ENCODE measurements at regions not wholly inside any gene's neighbourhood (a gene's known extent, or its start where the extent isn't known, plus 50 kb on each side); places are given as distances from the start of the nearest gene placed in this dataset.

GRCh38 chr2:242024751-242025355 is 155.3 kb downstream of the RTP5 start:
- no peak overlapping the region for H2BK20ac ChIP-seq (ENCODE audit: low read length)
- CTCF ChIA-PET (ENCODE audit: partially characterized antibody): interaction anchor here (0.7 to 1.1 kb wide), 2 partner anchors 69 to 74 kb away, joined by 4 to 5 read pairs; no protein-coding TSS in a partner anchor
- no peak overlapping the region for H3K56ac ChIP-seq (replicated peaks; ENCODE audit: insufficient read length, low read depth, low read length)
- TF ChIP-seq KDM1A (IDR thresholded peaks at IDR 0.05; ENCODE audit: borderline replicate concordance, low read length): no peak
- TF ChIP-seq TAF7 (optimal IDR thresholded peaks at IDR 0.05; ENCODE audit: borderline replicate concordance, low read depth, low read length): no peak
- TF ChIP-seq ZNF274 (IDR thresholded peaks at IDR 0.05; ENCODE audit: borderline replicate concordance, extremely low read depth, low read length): no peak
- TF ChIP-seq EZH2 (IDR thresholded peaks at IDR 0.05; ENCODE audit: low read depth, low read length, severe bottlenecking): no peak
- no peak for TF ChIP-seq JUND (IDR thresholded peaks at IDR 0.05; ENCODE audit: low read length)
- TF ChIP-seq PHF8 (conservative IDR thresholded peaks at IDR 0.05; ENCODE audit: low read depth, low read length): no peak
- TF ChIP-seq TAF1 (IDR thresholded peaks at IDR 0.05; ENCODE audit: low read depth, low read length): no peak
- TF ChIP-seq BRCA1 (IDR thresholded peaks at IDR 0.05; ENCODE audit: low read depth, low read length): no peak
- no peak for TF ChIP-seq SIRT6 (IDR thresholded peaks at IDR 0.05; ENCODE audit: low read length)
- no peak for TF ChIP-seq ASH2L (IDR thresholded peaks at IDR 0.05; ENCODE audit: low read length)
- TF ChIP-seq, protein P1, sequence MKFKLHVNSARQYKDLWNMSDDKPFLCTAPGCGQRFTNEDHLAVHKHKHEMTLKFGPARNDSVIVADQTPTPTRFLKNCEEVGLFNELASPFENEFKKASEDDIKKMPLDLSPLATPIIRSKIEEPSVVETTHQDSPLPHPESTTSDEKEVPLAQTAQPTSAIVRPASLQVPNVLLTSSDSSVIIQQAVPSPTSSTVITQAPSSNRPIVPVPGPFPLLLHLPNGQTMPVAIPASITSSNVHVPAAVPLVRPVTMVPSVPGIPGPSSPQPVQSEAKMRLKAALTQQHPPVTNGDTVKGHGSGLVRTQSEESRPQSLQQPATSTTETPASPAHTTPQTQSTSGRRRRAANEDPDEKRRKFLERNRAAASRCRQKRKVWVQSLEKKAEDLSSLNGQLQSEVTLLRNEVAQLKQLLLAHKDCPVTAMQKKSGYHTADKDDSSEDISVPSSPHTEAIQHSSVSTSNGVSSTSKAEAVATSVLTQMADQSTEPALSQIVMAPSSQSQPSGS (IDR thresholded peaks at IDR 0.05; ENCODE audit: low read length): no peak
- no peak for TF ChIP-seq CHD1 (IDR thresholded peaks at IDR 0.05; ENCODE audit: low read depth, low read length)
- TF ChIP-seq SP4 (IDR thresholded peaks at IDR 0.05; ENCODE audit: low read length): no peak
- no peak for TF ChIP-seq TBP (IDR thresholded peaks at IDR 0.05; ENCODE audit: low read depth, low read length)

More at GRCh38 chr2:242024751-242025355, 155.3 kb downstream of the RTP5 start:
- Histone ChIP-seq H3K9me3 (ENCODE audit: insufficient read depth in 2 of 2, low read depth in 1 of 2, low read length in 1 of 2) (peaks cover 6 to 26% of the 10 kb centered on the region in 2 experiments; a peak in 3 of 4 replicates), H3K27me3 (replicated peaks in 1 of 4; ENCODE audit: control insufficient read depth in 3 of 4, extremely low read depth in 1 of 4, insufficient read depth in 3 of 4, low read length in 3 of 4) (no peaks in the 10 kb centered on the region), H4K5ac (ENCODE audit: insufficient read length, low read depth, low read length) (no peak overlapping the region), H3K4me1 (replicated peaks in 1 of 4; ENCODE audit: control insufficient read depth in 3 of 4, insufficient read depth in 4 of 4, low read length in 3 of 4) (no peaks in the 10 kb centered on the region), H3K4me2 (ENCODE audit: insufficient read depth in 1 of 2, low read depth in 2 of 2, low read length in 2 of 2) (no peak overlapping the region), H3K18ac (ENCODE audit: extremely low read depth, low read length) (no peak overlapping the region), H2AK5ac (ENCODE audit: low read depth, low read length) (no peak overlapping the region), H2BK120ac (replicated peaks; ENCODE audit: low read depth, low read length) (no peak overlapping the region), H3K79me1 (ENCODE audit: low read depth, low read length) (no peaks in the 10 kb centered on the region), H3K23ac (ENCODE audit: insufficient read length) (no peak overlapping the region), H2BK12ac (ENCODE audit: low read depth, low read length) (no peak overlapping the region), H3K14ac (ENCODE audit: insufficient read length) (no peak overlapping the region), H2AFZ (ENCODE audit: low read length) (no peak overlapping the region), H3K79me2 (ENCODE audit: control insufficient read depth in 1 of 2, insufficient read depth in 2 of 2, low read length in 2 of 2) (no peaks in the 10 kb centered on the region), H3K36me3 (ENCODE audit: control insufficient read depth in 2 of 4, insufficient read depth in 4 of 4, low read length in 3 of 4) (no peaks in the 10 kb centered on the region), H2BK15ac (ENCODE audit: low read length) (no peak overlapping the region), H3K23me2 (ENCODE audit: low read depth, low read length) (no peaks in the 10 kb centered on the region), H4K8ac (ENCODE audit: extremely low read depth, insufficient read depth, low read length) (no peak overlapping the region), H3K9ac (replicated peaks in 1 of 4; ENCODE audit: extremely low read depth in 1 of 4, low read depth in 3 of 4, low read length in 3 of 4) (no peak overlapping the region), H3K4ac (replicated peaks; ENCODE audit: insufficient read length, low read depth, low read length) (no peak overlapping the region), H3K27ac (ENCODE audit: low read depth, low read length) (no peak overlapping the region), H4K20me1 (replicated peaks in 1 of 2; ENCODE audit: control insufficient read depth in 1 of 2, insufficient read depth in 2 of 2, low read length in 2 of 2) (no peaks in the 10 kb centered on the region), H2BK5ac (ENCODE audit: low read depth, low read length) (no peak overlapping the region), H3K4me3 (ENCODE audit: extremely low read depth in 1 of 4, insufficient read depth in 2 of 4, low read depth in 3 of 4, low read length in 4 of 4) (no peak overlapping the region), H4K91ac (replicated peaks; ENCODE audit: insufficient read length, low read length) (no peak overlapping the region)
- POLR2A ChIA-PET (ENCODE audit: partially characterized antibody): no interaction called here
- DNase-seq (ENCODE audit: low read depth in 1 of 2, low spot score in 2 of 2): no peak
- 88% methylated on average over 18 of the region's 18 CpGs; no CpG with 5 or more reads in 1 of the 2 experiments for WGBS, 2 experiments (ENCODE audit: extremely low coverage in 1 of 2, insufficient coverage in 1 of 2, insufficient read length in 1 of 2, insufficient replicate concordance in 2 of 2, low coverage in 1 of 2, low lambda C conversion rate in 2 of 2, missing lambda C conversion rate in 1 of 2)
- no peak for FAIRE-seq

Measured in H1 (cell line).